ENCODE measurements at regions not wholly inside any gene's neighbourhood (a gene's known extent, or its start where the extent isn't known, plus 50 kb on each side); places are given as distances from the start of the nearest gene placed in this dataset.

DNA sequence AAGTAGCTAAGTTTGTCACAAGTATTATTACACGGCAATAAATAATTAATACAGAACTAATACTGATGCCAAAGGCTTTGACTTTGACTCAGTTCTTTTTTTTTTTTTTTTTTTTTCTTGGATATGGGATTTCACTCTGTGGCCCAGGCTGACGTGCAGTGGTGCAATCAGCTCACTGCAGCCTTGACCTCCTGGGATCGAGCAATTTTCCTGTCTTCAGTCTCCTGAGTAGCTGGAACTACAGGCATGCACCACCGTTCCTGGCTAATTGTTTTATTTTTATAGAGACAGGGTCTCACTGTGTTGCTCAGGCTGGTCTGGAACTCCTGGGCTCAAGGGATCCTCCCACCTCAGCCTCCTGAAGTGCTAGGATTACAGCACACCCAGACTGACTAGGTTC, 284.5 kb downstream of the SS18 start:
- ChIA-PET POLR2A (no interaction called here), CTCF (interaction anchor here (1.5 kb wide), 1 partner anchor 27 kb away, joined by 6 read pairs; no protein-coding TSS in a partner anchor)
- no peak overlapping the region for H2AFZ ChIP-seq (ENCODE audit: low read depth, low read length)
- dilution Hi-C loops (cut with MboI; ENCODE audit: extremely low pct_ligation_motif_present, low sequenced_read_pairs), result no loop called here
- H4K20me1 ChIP-seq (replicated peaks; ENCODE audit: control insufficient read depth, extremely low read depth, insufficient read depth, low read length), result no peaks in the 10 kb centered on the region
- no TSS peak for BruUV-seq (replicated peaks)
- H3K27me3 ChIP-seq (ENCODE audit: control insufficient read depth in 2 of 2, insufficient read depth in 2 of 2, low read length in 2 of 2), result peaks cover 3 to 4% of the 10 kb centered on the region in 2 experiments
- H3K36me3 ChIP-seq (ENCODE audit: control insufficient read depth in 2 of 2, extremely low read depth in 1 of 2, insufficient read depth in 2 of 2, low read length in 2 of 2), result no peaks in the 10 kb centered on the region
- H3K79me2 ChIP-seq (ENCODE audit: control insufficient read depth, insufficient read depth, low read length), result no peaks in the 10 kb centered on the region
- H3K27ac ChIP-seq (ENCODE audit: insufficient read depth, low read depth, low read length), result no peak overlapping the region
- no peaks in the 10 kb centered on the region for H3K9me3 ChIP-seq (replicated peaks; ENCODE audit: control insufficient read depth, insufficient read depth, low read length)
- TF ChIP-seq MYC (IDR thresholded peaks at IDR 0.05; ENCODE audit: low read depth, low read length) (no peak), JUN (IDR thresholded peaks at IDR 0.05; ENCODE audit: borderline replicate concordance, insufficient read depth, insufficient read length, low read depth) (no peak), POLR2AphosphoS5 (IDR thresholded peaks at IDR 0.05; ENCODE audit: insufficient read depth, low read depth, low read length) (no peak), POLR2A (IDR thresholded peaks at IDR 0.05; ENCODE audit: low read depth, low read length) (no peak), EZH2 (IDR thresholded peaks at IDR 0.05; ENCODE audit: borderline replicate concordance, low read depth, low read length, severe bottlenecking) (no peak), GATA2 (IDR thresholded peaks at IDR 0.05; ENCODE audit: insufficient read depth, insufficient read length, low read depth, low read length) (no peak), FOS (IDR thresholded peaks at IDR 0.05; ENCODE audit: borderline replicate concordance, insufficient read depth, low read length) (no peak)
- TF ChIP-seq, protein P1, sequence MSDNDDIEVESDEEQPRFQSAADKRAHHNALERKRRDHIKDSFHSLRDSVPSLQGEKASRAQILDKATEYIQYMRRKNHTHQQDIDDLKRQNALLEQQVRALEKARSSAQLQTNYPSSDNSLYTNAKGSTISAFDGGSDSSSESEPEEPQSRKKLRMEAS (IDR thresholded peaks at IDR 0.05; ENCODE audit: insufficient read depth, insufficient read length), result no peak
- TF ChIP-seq, protein P2, sequence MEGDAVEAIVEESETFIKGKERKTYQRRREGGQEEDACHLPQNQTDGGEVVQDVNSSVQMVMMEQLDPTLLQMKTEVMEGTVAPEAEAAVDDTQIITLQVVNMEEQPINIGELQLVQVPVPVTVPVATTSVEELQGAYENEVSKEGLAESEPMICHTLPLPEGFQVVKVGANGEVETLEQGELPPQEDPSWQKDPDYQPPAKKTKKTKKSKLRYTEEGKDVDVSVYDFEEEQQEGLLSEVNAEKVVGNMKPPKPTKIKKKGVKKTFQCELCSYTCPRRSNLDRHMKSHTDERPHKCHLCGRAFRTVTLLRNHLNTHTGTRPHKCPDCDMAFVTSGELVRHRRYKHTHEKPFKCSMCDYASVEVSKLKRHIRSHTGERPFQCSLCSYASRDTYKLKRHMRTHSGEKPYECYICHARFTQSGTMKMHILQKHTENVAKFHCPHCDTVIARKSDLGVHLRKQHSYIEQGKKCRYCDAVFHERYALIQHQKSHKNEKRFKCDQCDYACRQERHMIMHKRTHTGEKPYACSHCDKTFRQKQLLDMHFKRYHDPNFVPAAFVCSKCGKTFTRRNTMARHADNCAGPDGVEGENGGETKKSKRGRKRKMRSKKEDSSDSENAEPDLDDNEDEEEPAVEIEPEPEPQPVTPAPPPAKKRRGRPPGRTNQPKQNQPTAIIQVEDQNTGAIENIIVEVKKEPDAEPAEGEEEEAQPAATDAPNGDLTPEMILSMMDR (IDR thresholded peaks at IDR 0.05; ENCODE audit: extremely low read depth in 1 of 2, insufficient read depth in 1 of 2, low read depth in 1 of 2, low read length in 2 of 2), result no peak
- no peak overlapping the region for H3K9ac ChIP-seq (replicated peaks; ENCODE audit: extremely low read depth, insufficient read depth, low read length)
- DNase-seq (ENCODE audit: low read depth, low spot score), result no peak
- no peaks in the 10 kb centered on the region for H3K9me1 ChIP-seq (replicated peaks; ENCODE audit: control insufficient read depth, extremely low read depth, insufficient read depth, low read length)
- no peak overlapping the region for H3K4me3 ChIP-seq (replicated peaks in 1 of 3; ENCODE audit: insufficient read depth in 1 of 3, low read depth in 1 of 3, low read length in 3 of 3)
- intact Hi-C loops (cut with micrococcal nuclease), result no loop called here
- H3K4me1 ChIP-seq (ENCODE audit: control insufficient read depth, extremely low read depth, insufficient read depth, low read length), result no peaks in the 10 kb centered on the region
- H3K4me2 ChIP-seq (ENCODE audit: insufficient read depth, low read length), result no peak overlapping the region
- FAIRE-seq, result no peak
